ENCODE measurements at regions not wholly inside any gene's neighbourhood (a gene's known extent, or its start where the extent isn't known, plus 50 kb on each side); places are given as distances from the start of the nearest gene placed in this dataset.

GRCh38 chr14:98910061-98910460 lies 361.9 kb downstream of the BCL11B start:
- Histone ChIP-seq H3K9ac (ENCODE audit: insufficient read depth, low read depth, low read length) (no peak overlapping the region), H3K27me3 (ENCODE audit: control insufficient read depth in 1 of 2, insufficient read depth in 2 of 2, low read length in 2 of 2) (no peaks in the 10 kb centered on the region; a peak in 2 of 5 replicates), H3K4me2 (ENCODE audit: low read depth, low read length) (no peak overlapping the region), H3K4me1 (ENCODE audit: insufficient read depth, low read length) (no peaks in the 10 kb centered on the region), H3K36me3 (replicated peaks in 1 of 2; ENCODE audit: control insufficient read depth in 1 of 2, insufficient read depth in 2 of 2, low read length in 2 of 2) (no peaks in the 10 kb centered on the region), H3K79me2 (ENCODE audit: insufficient read depth, low read length) (no peaks in the 10 kb centered on the region), H2AFZ (ENCODE audit: low read length) (no peak overlapping the region), H3K4me3 (replicated peaks in 1 of 3; ENCODE audit: insufficient read depth in 1 of 3, low read depth in 2 of 3, low read length in 3 of 3) (no peak overlapping the region), H3K27ac (ENCODE audit: extremely low read length, insufficient read depth, low read length) (no peak overlapping the region), H3K9me3 (ENCODE audit: low read length) (no peaks in the 10 kb centered on the region), H4K20me1 (ENCODE audit: insufficient read depth, low read length) (no peaks in the 10 kb centered on the region)
- no peak for DNase-seq (ENCODE audit: low spot score)
- BruUV-seq (replicated peaks): no TSS peak
- FAIRE-seq: no peak
- ChIA-PET POLR2A (no interaction called here), CTCF (ENCODE audit: low intra/inter-chr PET ratio, low total read pairs) (no interaction called here)
- intact Hi-C loops (cut with micrococcal nuclease; ENCODE audit: unreplicated experiment): no loop called here
- in situ Hi-C loops (cut with HindIII; ENCODE audit: extremely low pct_ligation_motif_present, low pct_unique_long_range_greater_than_20kb): no loop called here
- WGBS (ENCODE audit: low lambda C conversion rate): 64% methylated on average over 3 of the region's 3 CpGs
- ATAC-seq: no peak
- TF ChIP-seq, protein P1, sequence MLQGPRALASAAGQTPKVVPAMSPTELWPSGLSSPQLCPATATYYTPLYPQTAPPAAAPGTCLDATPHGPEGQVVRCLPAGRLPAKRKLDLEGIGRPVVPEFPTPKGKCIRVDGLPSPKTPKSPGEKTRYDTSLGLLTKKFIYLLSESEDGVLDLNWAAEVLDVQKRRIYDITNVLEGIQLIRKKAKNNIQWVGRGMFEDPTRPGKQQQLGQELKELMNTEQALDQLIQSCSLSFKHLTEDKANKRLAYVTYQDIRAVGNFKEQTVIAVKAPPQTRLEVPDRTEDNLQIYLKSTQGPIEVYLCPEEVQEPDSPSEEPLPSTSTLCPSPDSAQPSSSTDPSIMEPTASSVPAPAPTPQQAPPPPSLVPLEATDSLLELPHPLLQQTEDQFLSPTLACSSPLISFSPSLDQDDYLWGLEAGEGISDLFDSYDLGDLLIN (CRISPR knock-in tag; IDR thresholded peaks at IDR 0.05; ENCODE audit: borderline replicate concordance): no peak
- TF ChIP-seq AKNA (CRISPR knock-in tag; IDR thresholded peaks at IDR 0.05; ENCODE audit: borderline replicate concordance) (no peak), SKI (IDR thresholded peaks at IDR 0.05; ENCODE audit: partially characterized antibody) (no peak), ZNF446 (CRISPR knock-in tag; IDR thresholded peaks at IDR 0.05) (no peak), ZNF782 (CRISPR knock-in tag; IDR thresholded peaks at IDR 0.05; ENCODE audit: borderline replicate concordance) (no peak), NFKBIZ (CRISPR knock-in tag; IDR thresholded peaks at IDR 0.05) (no peak), NR1H2 (CRISPR knock-in tag; IDR thresholded peaks at IDR 0.05; ENCODE audit: borderline replicate concordance, low read depth) (no peak)
- TF ChIP-seq, protein P2, sequence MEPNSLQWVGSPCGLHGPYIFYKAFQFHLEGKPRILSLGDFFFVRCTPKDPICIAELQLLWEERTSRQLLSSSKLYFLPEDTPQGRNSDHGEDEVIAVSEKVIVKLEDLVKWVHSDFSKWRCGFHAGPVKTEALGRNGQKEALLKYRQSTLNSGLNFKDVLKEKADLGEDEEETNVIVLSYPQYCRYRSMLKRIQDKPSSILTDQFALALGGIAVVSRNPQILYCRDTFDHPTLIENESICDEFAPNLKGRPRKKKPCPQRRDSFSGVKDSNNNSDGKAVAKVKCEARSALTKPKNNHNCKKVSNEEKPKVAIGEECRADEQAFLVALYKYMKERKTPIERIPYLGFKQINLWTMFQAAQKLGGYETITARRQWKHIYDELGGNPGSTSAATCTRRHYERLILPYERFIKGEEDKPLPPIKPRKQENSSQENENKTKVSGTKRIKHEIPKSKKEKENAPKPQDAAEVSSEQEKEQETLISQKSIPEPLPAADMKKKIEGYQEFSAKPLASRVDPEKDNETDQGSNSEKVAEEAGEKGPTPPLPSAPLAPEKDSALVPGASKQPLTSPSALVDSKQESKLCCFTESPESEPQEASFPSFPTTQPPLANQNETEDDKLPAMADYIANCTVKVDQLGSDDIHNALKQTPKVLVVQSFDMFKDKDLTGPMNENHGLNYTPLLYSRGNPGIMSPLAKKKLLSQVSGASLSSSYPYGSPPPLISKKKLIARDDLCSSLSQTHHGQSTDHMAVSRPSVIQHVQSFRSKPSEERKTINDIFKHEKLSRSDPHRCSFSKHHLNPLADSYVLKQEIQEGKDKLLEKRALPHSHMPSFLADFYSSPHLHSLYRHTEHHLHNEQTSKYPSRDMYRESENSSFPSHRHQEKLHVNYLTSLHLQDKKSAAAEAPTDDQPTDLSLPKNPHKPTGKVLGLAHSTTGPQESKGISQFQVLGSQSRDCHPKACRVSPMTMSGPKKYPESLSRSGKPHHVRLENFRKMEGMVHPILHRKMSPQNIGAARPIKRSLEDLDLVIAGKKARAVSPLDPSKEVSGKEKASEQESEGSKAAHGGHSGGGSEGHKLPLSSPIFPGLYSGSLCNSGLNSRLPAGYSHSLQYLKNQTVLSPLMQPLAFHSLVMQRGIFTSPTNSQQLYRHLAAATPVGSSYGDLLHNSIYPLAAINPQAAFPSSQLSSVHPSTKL (CRISPR knock-in tag; IDR thresholded peaks at IDR 0.05): no peak
- TF ChIP-seq, protein P3, sequence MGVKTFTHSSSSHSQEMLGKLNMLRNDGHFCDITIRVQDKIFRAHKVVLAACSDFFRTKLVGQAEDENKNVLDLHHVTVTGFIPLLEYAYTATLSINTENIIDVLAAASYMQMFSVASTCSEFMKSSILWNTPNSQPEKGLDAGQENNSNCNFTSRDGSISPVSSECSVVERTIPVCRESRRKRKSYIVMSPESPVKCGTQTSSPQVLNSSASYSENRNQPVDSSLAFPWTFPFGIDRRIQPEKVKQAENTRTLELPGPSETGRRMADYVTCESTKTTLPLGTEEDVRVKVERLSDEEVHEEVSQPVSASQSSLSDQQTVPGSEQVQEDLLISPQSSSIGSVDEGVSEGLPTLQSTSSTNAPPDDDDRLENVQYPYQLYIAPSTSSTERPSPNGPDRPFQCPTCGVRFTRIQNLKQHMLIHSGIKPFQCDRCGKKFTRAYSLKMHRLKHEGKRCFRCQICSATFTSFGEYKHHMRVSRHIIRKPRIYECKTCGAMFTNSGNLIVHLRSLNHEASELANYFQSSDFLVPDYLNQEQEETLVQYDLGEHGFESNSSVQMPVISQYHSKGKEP (CRISPR knock-in tag; IDR thresholded peaks at IDR 0.05): no peak
- TF ChIP-seq, protein P4, sequence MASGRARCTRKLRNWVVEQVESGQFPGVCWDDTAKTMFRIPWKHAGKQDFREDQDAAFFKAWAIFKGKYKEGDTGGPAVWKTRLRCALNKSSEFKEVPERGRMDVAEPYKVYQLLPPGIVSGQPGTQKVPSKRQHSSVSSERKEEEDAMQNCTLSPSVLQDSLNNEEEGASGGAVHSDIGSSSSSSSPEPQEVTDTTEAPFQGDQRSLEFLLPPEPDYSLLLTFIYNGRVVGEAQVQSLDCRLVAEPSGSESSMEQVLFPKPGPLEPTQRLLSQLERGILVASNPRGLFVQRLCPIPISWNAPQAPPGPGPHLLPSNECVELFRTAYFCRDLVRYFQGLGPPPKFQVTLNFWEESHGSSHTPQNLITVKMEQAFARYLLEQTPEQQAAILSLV (CRISPR knock-in tag; IDR thresholded peaks at IDR 0.05; ENCODE audit: borderline replicate concordance): no peak

Measured in HepG2 (cell line).